Embryonic facial prominence (tissue), 1 donor: ENCODE measurements at regions not wholly inside any gene's neighbourhood (a gene's known extent, or its start where the extent isn't known, plus 50 kb on each side); places are given as distances from the start of the nearest gene placed in this dataset.
"Not testable (repeated sequence)": the region's sequence is repeated elsewhere in the genome, so short reads cannot be mapped to it uniquely, and the experiment has no call there.

Experiments used
- DNase-seq: peaks from one replicate; pipeline ENCODE4 v3.0.0-alpha.2; 2016; ENCODE audit errors: extremely low spot score

GRCh38 chrX:9345957-9346356 is 118.9 kb upstream of the TBL1X start:
- DNase-seq, result no peak

- DNase-seq, result no peak
Measured at GRCh38 chrX:9349572-9350494, 115.0 kb upstream of the TBL1X start.

- DNase-seq, result no peak
Measured at GRCh38 chrX:9351126-9351525, 113.7 kb upstream of the TBL1X start.

- no peak for DNase-seq
Measured at GRCh38 chrX:9352243-9352642, 112.6 kb upstream of the TBL1X start.

DNA sequence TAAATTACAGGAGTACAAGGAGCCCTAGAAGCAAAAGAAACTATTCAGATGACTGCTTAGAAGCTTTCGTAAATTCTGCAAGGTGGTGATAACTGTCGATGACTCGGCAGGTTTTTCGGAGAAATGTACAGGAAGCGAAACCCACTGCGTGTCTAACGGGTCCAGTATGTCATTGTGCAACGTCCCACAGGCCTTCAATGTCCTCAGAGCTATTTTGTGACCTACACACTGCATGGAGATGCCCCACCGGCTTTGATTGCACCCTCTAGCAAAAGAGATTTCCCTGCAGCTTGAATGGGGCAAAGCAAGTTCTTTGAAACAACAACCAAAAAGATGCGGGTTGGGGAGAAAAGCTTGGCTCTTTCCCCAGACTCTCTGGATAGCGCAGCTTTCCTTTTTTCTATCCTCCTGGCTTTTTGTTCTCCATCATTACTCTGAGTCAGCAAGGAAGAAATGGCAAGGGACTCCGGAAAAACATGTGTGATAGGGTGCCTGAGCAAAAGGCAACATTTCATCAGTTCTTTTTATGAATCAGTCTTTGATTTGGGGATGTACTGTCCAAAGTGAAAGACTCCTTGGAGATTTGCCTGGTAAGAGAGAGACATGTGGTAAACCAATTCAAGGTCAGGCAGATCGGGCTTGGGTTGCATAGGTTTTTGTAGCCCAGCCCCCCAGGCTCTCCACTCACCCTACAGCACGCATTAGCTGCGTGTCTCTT is 112.0 kb upstream of the TBL1X start:
- no peak for DNase-seq

GRCh38 chrX:9354918-9355317 is 109.9 kb upstream of the TBL1X start:
- DNase-seq, result no peak

DNA sequence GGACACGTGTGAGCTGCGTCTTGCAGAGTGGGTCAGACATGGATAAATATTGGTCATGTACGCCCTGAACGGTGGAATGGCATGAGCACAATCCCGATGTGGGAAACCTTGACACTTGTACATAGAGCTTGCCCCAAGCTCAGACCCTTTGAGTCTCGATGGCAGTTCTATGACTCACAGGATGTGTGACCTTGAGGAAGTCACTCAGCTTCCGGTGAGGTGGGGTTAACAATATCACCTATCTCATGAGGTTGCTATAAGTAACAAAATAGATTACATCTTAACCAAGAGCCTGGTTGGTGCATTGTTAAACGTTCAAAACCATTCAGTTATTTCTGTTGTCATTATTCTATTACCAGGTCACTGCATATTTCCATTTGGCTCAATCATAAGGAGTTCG is 109.1 kb upstream of the TBL1X start:
- DNase-seq, result no peak

GRCh38 chrX:9356846-9357245 is 108.0 kb upstream of the TBL1X start:
- no peak for DNase-seq

DNA sequence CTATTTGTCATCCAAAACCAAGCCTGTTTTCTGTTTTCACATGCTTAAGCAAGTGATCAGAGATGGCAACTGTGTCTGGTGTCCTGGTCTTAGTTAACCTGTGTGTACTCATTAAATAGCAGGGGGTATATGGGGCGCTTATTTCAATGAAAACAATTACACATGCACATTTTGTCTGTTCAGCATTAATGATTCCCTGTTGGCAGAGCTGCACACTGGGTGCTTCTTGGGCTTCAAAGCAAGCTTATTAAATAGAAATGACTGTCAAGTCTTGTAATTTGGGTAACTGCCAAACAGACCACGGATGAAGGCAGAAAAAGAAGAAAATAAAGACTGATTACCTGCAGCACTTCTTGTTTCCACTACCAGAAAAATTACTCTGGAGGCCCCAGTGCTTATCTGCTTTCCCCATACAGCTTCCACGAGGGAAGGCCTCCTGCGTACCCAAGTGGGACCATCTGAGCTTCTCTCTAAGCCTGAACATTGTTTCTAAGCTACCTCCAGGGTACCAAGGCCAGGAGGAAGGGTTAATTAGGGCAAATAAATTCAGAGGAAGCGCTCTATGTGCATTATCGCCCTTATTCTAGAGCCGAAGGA is 107.2 kb upstream of the TBL1X start:
- DNase-seq, result no peak

DNA sequence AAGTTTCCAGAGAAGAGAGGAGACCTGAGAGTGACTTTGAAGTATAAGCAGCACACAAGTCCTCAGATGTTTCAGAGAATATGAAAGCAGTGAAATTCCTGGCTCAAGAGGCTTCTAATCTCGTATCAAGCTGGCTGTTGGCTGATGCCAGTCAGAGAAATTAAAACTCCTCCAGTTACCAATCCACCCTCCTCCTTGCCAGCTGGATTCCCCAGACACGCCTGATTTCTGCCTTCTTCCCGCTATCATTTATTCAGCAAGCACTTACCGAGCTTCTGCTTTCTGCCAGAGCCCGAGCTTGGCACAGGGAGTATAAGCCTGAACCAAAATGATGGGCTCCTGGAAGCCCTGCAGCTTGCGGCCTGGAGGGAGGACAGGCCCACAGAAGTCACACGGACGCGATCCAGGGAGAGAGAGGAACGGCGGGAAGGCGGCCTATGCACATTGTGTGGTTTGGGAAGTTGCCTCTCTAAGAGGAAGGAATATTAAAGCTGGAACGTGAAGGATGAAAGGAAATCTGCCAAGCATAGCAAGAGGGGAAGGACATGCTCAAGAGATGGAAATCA is 102.4 kb upstream of the TBL1X start:
- no peak for DNase-seq

- no peak for DNase-seq
Measured at GRCh38 chrX:9367421-9367820, 97.4 kb upstream of the TBL1X start.

GRCh38 chrX:9368262-9368661 is 96.6 kb upstream of the TBL1X start:
- DNase-seq, result no peak

DNA sequence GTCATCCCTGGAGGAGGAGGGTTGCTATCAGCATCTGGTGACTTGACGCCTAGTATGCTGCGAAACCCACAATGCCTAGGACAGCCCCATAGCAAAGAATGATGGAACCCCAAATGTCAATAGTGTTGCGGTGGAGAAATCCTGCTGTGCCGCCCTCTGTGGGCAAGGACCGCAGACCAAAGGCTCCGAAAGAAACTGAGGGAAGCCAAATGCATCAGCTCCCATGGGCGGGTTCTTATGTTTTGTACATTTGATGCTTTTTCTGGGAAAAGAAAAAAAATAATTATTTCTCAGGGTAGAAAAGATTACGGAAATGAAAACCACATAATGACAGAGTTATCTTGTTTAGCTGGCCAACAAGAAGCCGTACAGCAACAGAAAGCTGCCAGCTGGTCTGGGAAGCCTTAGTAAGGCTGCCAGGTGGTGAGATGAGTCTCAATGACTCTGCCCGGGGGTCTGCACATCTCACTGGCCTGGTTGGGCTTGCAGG is 95.0 kb upstream of the TBL1X start:
- no peak for DNase-seq

GRCh38 chrX:9370893-9371292 is 94.0 kb upstream of the TBL1X start:
- no peak for DNase-seq

DNA sequence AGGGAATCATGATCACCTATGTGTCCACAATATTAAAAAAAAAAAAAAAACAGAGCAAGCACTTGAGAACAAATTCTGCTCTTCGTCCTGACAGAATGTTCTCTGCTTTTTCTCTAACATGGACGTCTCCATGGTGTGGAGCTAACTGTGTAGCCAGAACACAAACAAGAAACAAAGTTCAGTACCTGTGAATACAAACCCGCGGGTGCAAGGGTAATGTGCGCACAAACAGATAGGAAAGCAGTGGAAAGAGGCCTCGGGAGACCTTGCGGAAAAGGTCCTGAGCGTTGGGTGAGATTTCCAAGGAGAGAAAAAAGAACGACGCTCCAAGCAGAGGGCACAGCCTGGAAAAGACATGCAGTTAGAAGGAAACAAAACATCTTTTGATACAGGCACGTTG is 92.0 kb upstream of the TBL1X start:
- no peak for DNase-seq

DNA sequence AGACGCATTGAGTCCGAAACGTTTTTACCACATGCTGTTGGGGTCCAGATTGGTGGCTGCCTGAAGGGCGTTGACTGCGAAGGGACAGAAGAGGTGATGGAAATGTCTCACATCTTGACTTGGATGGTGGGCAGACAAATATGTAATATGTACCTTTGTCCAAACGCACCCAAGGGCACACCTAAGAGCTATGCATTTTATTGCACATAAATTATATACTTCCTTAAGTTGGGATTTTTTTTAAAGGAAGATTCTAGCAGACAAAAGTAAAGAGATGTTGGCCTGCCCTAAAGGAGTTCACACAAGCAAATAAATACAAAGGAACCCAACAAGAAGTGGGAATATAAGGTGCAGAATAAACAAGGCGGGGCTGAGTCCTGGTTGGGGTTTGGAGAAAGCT is 91.1 kb upstream of the TBL1X start:
- no peak for DNase-seq

DNA sequence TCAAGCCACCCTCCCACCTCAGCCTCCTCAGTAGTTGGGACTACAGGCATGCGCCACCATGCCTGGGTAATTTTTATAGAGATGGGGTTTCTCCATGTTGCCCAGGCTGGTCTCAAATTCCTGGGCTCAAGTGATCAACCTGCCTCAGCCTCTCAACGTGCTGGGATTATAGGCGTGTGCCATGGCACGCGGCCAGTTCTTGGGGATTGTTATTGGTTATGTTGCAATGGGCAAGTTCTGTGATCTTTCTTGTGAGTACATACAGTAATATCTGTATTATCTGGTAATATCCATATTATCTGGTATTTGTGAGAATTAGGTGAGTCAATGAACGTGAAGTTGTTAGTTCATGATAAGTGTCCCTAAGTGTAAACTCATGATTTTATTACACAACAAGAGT is 90.3 kb upstream of the TBL1X start:
- DNase-seq, result no peak

DNA sequence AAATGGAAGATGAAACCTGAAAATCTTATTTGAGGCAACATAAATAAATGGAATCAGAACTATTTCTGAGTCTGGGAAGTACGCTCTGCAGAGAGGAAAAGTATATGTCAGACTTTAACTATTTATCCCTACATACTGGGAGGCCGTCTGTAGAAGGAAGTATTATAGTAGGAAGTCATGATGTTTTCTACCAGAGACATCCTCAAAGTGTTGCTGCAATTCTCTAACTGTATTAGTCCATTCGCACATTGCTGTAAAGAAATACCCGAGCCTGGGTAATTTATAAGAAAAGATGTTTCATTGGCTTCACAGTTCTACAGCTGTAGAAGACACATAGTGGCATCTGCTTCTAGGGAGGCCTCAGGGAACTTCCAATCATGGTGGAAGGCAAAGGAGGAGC is 88.7 kb upstream of the TBL1X start:
- no peak for DNase-seq

GRCh38 chrX:9377216-9377615 is 87.6 kb upstream of the TBL1X start:
- DNase-seq, result not testable (repeated sequence)

DNA sequence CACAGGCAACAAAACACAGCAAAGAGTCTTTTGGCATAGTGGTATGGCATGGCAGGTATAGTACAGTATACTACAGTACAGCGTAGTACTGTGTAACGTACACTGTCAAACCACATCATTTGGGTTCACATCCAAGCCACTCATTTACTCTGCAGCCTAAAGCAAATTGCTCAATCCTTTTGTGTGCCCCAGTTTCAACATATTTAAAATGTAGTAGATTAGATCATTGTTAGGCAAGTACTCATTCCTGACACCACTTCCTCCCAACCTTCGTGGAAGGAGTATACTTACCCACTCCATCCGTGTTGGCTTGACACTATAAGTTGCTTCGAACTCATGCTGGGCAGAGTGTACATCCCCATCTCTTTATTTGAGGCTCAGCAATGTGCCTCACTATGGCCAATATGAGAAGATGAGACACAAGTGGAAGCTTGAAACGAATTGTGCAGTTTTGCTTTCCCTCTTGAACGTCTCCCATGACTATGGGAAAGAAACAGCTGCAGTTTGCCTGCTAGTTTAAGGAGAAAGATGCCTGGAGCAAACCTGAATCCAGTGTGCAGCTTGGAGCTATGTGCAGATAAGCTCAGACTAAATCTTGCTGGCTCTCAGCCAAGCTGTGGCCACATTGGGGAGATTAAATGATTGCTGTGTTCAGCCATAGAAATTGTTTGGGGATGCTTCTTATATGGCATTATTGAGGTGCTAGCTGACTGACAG is 85.7 kb upstream of the TBL1X start:
- DNase-seq, result no peak

- no peak for DNase-seq
Measured at GRCh38 chrX:9379697-9380551, 84.9 kb upstream of the TBL1X start.
